ENCODE measurements at regions not wholly inside any gene's neighbourhood (a gene's known extent, or its start where the extent isn't known, plus 50 kb on each side); places are given as distances from the start of the nearest gene placed in this dataset.

DNA sequence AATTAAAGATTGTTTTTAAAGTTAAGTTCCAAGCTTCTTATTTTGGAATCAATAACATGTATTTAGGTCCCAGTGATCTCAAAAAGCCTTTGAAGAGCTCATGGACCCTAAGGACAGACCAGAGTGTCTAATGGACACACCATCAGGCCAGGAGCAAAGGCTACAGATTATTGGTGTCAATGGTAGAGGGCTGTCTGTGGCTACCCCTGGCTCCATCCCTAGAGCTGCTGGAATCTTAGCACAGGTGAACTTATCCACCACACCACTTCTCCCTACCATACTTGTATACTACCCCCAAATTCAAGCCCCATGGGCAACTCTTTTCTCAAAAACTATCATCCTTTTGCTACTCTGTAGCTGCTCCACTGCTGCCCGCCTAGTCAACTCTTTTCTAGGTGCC, 79.4 kb upstream of the BEND6 start:
- no peak for DNase-seq (ENCODE audit: low spot score)
- 93% methylated on average over 1 of the region's 1 CpG for WGBS
- no peak for TF ChIP-seq FOXA1 (IDR thresholded peaks at IDR 0.05)
- no peak for TF ChIP-seq RAD21 (IDR thresholded peaks at IDR 0.05)
- TF ChIP-seq HNF4G (IDR thresholded peaks at IDR 0.05) = no peak
- TF ChIP-seq, protein P1, sequence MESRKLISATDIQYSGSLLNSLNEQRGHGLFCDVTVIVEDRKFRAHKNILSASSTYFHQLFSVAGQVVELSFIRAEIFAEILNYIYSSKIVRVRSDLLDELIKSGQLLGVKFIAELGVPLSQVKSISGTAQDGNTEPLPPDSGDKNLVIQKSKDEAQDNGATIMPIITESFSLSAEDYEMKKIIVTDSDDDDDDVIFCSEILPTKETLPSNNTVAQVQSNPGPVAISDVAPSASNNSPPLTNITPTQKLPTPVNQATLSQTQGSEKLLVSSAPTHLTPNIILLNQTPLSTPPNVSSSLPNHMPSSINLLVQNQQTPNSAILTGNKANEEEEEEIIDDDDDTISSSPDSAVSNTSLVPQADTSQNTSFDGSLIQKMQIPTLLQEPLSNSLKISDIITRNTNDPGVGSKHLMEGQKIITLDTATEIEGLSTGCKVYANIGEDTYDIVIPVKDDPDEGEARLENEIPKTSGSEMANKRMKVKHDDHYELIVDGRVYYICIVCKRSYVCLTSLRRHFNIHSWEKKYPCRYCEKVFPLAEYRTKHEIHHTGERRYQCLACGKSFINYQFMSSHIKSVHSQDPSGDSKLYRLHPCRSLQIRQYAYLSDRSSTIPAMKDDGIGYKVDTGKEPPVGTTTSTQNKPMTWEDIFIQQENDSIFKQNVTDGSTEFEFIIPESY (IDR thresholded peaks at IDR 0.05) = no peak
- no peak for TF ChIP-seq HNF4A (conservative IDR thresholded peaks at IDR 0.05)
- no peak for TF ChIP-seq TAF1 (conservative IDR thresholded peaks at IDR 0.05)
- TF ChIP-seq, protein P2, sequence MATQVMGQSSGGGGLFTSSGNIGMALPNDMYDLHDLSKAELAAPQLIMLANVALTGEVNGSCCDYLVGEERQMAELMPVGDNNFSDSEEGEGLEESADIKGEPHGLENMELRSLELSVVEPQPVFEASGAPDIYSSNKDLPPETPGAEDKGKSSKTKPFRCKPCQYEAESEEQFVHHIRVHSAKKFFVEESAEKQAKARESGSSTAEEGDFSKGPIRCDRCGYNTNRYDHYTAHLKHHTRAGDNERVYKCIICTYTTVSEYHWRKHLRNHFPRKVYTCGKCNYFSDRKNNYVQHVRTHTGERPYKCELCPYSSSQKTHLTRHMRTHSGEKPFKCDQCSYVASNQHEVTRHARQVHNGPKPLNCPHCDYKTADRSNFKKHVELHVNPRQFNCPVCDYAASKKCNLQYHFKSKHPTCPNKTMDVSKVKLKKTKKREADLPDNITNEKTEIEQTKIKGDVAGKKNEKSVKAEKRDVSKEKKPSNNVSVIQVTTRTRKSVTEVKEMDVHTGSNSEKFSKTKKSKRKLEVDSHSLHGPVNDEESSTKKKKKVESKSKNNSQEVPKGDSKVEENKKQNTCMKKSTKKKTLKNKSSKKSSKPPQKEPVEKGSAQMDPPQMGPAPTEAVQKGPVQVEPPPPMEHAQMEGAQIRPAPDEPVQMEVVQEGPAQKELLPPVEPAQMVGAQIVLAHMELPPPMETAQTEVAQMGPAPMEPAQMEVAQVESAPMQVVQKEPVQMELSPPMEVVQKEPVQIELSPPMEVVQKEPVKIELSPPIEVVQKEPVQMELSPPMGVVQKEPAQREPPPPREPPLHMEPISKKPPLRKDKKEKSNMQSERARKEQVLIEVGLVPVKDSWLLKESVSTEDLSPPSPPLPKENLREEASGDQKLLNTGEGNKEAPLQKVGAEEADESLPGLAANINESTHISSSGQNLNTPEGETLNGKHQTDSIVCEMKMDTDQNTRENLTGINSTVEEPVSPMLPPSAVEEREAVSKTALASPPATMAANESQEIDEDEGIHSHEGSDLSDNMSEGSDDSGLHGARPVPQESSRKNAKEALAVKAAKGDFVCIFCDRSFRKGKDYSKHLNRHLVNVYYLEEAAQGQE (IDR thresholded peaks at IDR 0.05) = no peak
- no peak for TF ChIP-seq RXRA (IDR thresholded peaks at IDR 0.05)
- no peak for TF ChIP-seq GABPA (IDR thresholded peaks at IDR 0.05 in 1 of 2, conservative IDR thresholded peaks at IDR 0.05 in 1 of 2)
- TF ChIP-seq, protein P3, sequence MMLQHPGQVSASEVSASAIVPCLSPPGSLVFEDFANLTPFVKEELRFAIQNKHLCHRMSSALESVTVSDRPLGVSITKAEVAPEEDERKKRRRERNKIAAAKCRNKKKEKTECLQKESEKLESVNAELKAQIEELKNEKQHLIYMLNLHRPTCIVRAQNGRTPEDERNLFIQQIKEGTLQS (IDR thresholded peaks at IDR 0.05) = no peak
- TF ChIP-seq SP1 (IDR thresholded peaks at IDR 0.05) = no peak
- TF ChIP-seq, protein P4, sequence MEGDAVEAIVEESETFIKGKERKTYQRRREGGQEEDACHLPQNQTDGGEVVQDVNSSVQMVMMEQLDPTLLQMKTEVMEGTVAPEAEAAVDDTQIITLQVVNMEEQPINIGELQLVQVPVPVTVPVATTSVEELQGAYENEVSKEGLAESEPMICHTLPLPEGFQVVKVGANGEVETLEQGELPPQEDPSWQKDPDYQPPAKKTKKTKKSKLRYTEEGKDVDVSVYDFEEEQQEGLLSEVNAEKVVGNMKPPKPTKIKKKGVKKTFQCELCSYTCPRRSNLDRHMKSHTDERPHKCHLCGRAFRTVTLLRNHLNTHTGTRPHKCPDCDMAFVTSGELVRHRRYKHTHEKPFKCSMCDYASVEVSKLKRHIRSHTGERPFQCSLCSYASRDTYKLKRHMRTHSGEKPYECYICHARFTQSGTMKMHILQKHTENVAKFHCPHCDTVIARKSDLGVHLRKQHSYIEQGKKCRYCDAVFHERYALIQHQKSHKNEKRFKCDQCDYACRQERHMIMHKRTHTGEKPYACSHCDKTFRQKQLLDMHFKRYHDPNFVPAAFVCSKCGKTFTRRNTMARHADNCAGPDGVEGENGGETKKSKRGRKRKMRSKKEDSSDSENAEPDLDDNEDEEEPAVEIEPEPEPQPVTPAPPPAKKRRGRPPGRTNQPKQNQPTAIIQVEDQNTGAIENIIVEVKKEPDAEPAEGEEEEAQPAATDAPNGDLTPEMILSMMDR (IDR thresholded peaks at IDR 0.05; ENCODE audit: low read depth, low read length, missing input control) = no peak
- no peak for TF ChIP-seq YY1 (IDR thresholded peaks at IDR 0.05)
- TF ChIP-seq EGR1 (IDR thresholded peaks at IDR 0.05; ENCODE audit: low read depth in 2 of 2) = no peak
- TF ChIP-seq JUND (IDR thresholded peaks at IDR 0.05) = no peak
- Histone ChIP-seq H3K9ac (ENCODE audit: low read depth in 1 of 2, low read length in 2 of 2) (no peak overlapping the region), H3K36me3 (ENCODE audit: control insufficient read depth in 4 of 4, insufficient read depth in 3 of 4, low read depth in 1 of 4, low read length in 3 of 4) (no peaks in the 10 kb centered on the region), H3K9me3 (ENCODE audit: control insufficient read depth in 4 of 4, low read length in 3 of 4) (no peaks in the 10 kb centered on the region), H3K4me1 (ENCODE audit: control insufficient read depth in 4 of 4, insufficient read depth in 4 of 4, low read length in 3 of 4) (no peaks in the 10 kb centered on the region), H3K27me3 (ENCODE audit: control insufficient read depth in 4 of 4, insufficient read depth in 4 of 4, low read length in 3 of 4) (no peaks in the 10 kb centered on the region), H3K27ac (ENCODE audit: low read depth in 1 of 2, low read length in 2 of 2) (no peak overlapping the region), H3K4me3 (ENCODE audit: low read depth in 1 of 3, low read length in 3 of 3) (no peak overlapping the region)

DNA sequence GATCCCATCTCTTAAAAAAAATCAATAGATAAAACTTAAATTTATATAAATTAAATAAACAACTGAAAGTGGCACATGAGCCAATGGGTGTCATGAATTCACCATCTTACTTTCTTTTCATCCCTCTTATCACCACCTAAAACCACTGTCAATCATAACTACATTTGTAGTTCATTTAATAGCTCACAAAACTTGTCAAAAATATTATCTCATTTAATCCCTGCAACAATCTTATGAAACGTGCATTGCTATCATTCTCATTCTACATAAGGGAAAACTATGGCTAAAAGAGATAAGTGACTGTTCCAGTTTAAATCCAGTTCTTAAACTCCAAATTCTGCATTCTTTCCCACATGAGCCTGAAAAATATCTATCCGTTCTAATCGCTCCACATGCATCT, 80.6 kb upstream of the BEND6 start:
- no peaks in the 10 kb centered on the region for H3K4me1 ChIP-seq (ENCODE audit: control insufficient read depth in 4 of 4, insufficient read depth in 4 of 4, low read length in 3 of 4)
- no peaks in the 10 kb centered on the region for H3K9me3 ChIP-seq (ENCODE audit: control insufficient read depth in 4 of 4, low read length in 3 of 4)
- no peak for DNase-seq (ENCODE audit: low spot score)
- 89% methylated on average over 3 of the region's 3 CpGs for WGBS
- H3K4me3 ChIP-seq (ENCODE audit: low read depth in 1 of 3, low read length in 3 of 3) = no peak overlapping the region
- no peaks in the 10 kb centered on the region for H3K27me3 ChIP-seq (ENCODE audit: control insufficient read depth in 4 of 4, insufficient read depth in 4 of 4, low read length in 3 of 4)
- H3K9ac ChIP-seq (ENCODE audit: low read depth in 1 of 2, low read length in 2 of 2) = no peak overlapping the region
- no peaks in the 10 kb centered on the region for H3K36me3 ChIP-seq (ENCODE audit: control insufficient read depth in 4 of 4, insufficient read depth in 3 of 4, low read depth in 1 of 4, low read length in 3 of 4)
- no peak overlapping the region for H3K27ac ChIP-seq (ENCODE audit: low read depth in 1 of 2, low read length in 2 of 2)
- no peak for TF ChIP-seq EGR1 (IDR thresholded peaks at IDR 0.05; ENCODE audit: low read depth in 2 of 2)
- TF ChIP-seq TAF1 (conservative IDR thresholded peaks at IDR 0.05) = no peak
- no peak for TF ChIP-seq SP1 (IDR thresholded peaks at IDR 0.05)
- TF ChIP-seq FOXA2 (IDR thresholded peaks at IDR 0.05) = no peak
- TF ChIP-seq FOXA1 (IDR thresholded peaks at IDR 0.05) = no peak
- no peak for TF ChIP-seq HNF4A (conservative IDR thresholded peaks at IDR 0.05)
- TF ChIP-seq, protein P1 (IDR thresholded peaks at IDR 0.05) = no peak
- TF ChIP-seq NR2F2 (IDR thresholded peaks at IDR 0.05) = no peak
- no peak for TF ChIP-seq RAD21 (IDR thresholded peaks at IDR 0.05)
- TF ChIP-seq, protein P4 (IDR thresholded peaks at IDR 0.05; ENCODE audit: low read depth, low read length, missing input control) = no peak
- no peak for TF ChIP-seq YY1 (IDR thresholded peaks at IDR 0.05)
